GM19397 (cell line): ENCODE measurements at regions not wholly inside any gene's neighbourhood (a gene's known extent, or its start where the extent isn't known, plus 50 kb on each side); places are given as distances from the start of the nearest gene placed in this dataset.

Experiments used
- ATAC-seq: cut with Tn5 transposase; IDR thresholded peaks from one replicate; pipeline ENCODE4 v1.9.1; 2021; ENCODE audit warnings: mild to moderate bottlenecking, moderate library complexity; ENCODE audit not compliant: unreplicated experiment

- ATAC-seq: no peak
Observed at GRCh38 chr2:196248467-196249094, 77.2 kb upstream of the STK17B start.

- ATAC-seq: no peak
Observed at GRCh38 chr2:196249171-196249570, 77.8 kb upstream of the STK17B start.

GRCh38 chr2:196249860-196250259 is 78.5 kb upstream of the STK17B start:
- peak; percentile 80 for ATAC-seq

DNA sequence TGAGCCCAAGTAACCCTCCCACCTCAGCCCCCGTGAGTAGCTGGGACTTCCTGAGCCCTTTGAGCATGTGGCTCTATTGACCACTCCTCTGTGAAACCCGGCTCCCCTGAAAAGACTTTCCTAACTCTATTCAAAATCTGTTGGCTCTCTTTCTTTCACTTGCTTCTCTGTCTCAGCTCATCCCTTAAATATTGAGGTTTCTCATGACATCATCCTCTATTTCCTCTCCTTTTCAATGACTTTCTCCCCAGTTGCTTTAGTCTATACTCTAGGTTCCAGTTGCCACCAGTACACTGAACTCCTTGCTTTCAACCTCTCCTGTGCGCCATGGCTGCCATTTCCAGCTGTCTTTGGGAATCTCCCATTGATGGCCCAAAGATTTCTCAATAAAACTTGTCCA is 79.8 kb upstream of the STK17B start:
- no peak for ATAC-seq

GRCh38 chr2:196252408-196253115 is 81.2 kb upstream of the STK17B start:
- no peak for ATAC-seq

GRCh38 chr2:196253116-196253480 is 81.7 kb upstream of the STK17B start:
- ATAC-seq: no peak

- ATAC-seq: no peak
Observed at GRCh38 chr2:196256585-196256984, 85.2 kb upstream of the STK17B start.

GRCh38 chr2:196257086-196257485 is 85.7 kb upstream of the STK17B start:
- ATAC-seq: no peak

DNA sequence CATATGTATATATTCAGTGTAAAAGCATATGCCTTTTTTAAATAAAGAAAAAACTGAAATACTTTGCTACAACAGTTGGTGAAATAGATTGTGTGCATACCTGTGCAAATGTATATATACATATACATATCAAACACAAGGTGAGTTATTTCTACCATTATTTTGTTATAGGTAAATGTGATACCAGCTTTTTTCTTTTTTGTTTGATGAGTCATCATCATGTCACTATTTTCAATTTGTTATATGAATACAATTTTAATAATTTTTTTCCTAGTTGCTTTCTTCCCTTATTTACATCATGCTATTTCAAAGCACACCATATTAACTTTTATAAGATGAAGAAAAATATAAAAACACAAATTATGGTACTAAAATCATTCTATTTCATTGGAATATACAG is 87.0 kb upstream of the STK17B start:
- no peak for ATAC-seq

DNA sequence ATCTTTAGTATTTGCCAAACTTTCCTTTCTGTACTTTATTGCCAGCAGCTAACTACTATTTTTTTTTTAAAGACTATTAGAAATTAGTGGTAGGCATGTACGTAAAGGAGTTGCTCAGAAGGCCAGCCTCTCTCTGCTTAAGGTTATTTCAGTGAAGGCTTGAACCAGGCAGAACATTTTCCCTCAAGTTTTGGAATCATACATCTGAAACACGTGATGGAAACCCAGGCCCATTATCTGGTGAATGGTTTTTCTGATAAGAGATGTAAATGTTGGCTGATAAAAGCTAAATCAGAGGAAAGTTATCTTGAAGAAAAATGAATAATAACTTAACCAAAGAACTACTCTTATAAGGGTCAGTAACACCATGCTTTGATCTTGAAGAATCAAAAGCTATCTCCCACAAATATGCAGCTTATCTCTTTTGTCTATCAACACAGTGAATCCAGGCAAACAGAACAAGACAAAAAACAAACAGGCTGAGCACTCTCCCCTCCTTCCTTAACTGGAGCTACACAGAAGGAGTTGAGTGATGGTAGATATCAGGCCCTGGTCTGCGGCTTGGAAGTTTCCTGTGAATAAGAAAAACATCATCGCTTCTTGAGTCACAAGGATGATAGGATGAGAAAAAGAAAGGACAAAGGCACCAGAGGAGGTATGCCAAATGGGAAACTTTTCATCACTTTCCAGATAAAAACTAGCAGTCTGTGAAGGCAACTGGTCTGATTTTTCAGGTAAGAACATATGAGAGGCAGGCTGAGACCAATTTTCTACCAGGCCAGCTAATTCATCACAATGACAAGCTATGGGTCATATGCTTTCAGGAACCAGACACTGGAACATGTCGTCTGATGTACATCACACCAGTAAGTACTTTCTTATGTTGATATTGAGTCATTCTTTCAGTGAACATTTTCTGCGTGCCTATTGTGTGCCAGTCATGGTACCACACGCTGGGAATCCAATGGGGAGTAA is 88.4 kb upstream of the STK17B start:
- no peak for ATAC-seq

DNA sequence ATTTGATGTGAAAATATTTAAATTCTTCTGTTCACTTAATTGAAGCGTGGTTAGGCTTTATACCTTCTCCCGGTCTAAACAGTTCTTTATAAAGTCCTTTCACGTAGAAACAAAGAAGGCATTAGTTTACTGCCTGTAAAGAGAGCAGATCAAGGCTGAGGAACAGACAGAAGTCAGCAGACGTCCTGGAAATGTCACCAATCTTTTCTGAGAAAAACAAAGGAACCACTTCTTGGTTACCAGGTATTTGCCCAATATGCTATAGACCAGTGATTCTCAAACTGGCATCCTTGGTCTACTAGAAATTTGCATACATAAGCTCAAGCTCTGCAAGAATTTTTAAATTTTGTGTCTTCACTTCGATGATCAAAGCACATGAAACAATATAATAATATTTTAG is 89.2 kb upstream of the STK17B start:
- ATAC-seq: no peak

- no peak for ATAC-seq
Observed at GRCh38 chr2:196262606-196263005, 91.2 kb upstream of the STK17B start.

DNA sequence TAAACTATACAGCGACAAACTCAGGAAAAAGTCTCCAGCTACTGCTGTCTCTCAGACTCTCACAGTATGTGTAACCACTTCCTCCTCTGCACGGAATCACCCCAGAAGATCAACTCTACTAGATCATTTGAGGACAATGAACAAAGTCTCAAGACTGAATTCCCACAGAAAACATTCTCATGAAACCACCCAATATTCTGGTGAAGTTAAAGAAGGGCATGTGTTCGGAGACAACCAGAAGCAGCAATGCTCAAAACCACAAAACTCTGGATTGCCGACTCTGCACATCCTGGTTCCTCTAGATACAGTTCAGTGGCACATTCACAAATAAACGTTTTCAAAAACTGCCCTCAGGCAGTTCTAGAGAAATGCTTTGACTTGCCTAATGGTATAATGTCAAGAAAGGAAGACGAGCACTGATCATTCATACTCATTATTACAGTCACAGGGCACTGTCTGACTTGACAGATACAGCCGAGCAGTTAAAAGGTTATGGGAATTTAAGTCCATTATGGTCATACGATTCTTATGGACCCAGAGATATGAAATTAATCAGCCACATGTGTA is 91.9 kb upstream of the STK17B start:
- ATAC-seq: peak; percentile 94

- no peak for ATAC-seq
Observed at GRCh38 chr2:196266351-196266750, 95.0 kb upstream of the STK17B start.

DNA sequence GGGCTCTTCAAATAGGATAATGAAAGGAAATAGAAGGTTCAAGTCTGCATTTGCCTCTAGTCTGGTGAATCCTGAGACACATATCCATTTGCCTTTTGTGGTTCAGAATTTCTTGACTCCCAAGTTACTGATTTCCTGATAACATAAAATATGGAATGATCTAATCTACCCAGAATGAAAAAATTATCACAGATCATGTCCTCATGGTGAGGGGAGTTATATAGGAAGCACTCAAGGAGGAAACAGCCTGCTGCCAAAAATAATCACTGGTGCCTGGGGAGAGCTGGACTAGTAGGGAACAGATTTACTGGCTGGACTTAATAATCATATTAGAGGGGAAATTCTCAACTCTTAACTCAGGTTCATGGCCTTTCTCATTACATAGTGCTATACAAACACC is 95.5 kb upstream of the STK17B start:
- no peak for ATAC-seq

DNA sequence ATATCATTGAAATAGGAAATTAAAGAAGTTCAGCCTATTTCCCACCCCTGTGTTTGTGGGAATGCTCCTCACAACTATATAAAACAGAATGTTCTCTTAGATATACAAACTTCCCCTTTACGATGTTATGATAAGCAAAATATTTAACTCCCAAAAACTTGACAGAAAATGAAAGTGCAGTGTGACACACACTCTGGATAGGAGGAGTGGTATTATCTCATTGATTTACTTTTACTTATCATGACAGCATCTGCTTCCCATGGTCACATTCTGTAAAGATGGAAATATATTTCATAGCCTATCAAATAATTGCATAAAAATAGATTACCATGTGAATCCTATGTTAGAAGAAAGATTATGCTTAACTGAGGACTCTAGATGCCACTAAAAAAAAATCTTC is 96.6 kb upstream of the STK17B start:
- ATAC-seq: no peak

DNA sequence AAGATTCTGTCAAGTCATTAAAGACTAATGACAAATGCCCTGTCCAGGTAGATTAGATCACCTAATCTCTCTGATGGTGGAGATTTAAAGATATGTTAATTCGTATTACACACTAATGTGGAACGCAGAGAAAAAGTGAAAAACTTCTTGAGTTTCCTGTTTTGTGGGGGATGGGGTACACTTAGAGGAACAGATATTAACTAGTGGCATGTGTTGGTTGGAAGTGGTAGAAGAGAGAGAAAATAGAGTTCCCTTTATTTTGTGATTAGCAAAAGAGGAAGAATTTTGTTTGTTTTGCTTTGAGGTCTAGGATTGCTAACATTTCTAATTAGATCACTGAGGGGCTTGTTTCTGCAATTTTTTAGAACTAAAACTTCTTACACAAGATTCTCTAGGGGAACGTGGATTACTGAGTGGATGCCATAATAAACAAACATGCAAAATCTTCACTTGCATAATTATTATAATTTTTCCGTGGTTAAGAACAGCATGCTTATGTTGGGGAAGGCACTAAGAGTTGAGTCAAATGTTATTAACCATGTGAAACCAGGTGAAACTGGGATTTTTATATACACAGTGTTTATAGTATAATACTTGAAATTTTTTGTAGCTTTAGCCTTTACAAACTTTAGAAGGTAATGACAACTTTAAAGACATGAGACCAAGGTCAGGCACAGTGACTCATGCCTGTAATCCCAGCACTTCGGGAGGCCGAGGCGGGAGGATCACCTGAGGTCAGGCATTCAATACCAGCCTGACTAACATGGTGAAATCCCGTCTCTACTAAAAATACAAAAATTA is 97.4 kb upstream of the STK17B start:
- no peak for ATAC-seq

GRCh38 chr2:196271795-196272194 is 100.4 kb upstream of the STK17B start:
- ATAC-seq: no peak

DNA sequence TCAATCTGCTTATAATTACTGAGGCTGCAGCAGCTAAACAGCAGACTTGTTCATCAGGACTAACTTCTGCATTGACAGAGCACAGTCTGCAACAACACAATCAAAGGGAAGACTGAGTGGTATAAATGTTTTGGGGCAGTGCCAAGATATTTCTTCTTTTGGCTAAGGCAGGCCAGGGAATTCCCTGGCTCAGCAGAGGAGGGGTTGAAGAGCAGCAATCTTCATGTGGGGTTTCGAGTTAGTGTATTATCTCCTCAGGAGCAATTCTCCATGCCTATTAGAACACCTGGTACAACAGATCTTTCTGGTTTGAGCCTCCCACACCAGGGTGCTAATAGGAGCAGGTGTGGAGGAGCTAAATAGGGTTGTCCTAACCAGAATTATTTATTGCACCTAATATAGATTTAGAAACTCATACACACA is 103.0 kb upstream of the STK17B start:
- ATAC-seq: no peak

- ATAC-seq: no peak
Observed at GRCh38 chr2:196275646-196276352, 104.4 kb upstream of the STK17B start.
